Right kidney (tissue), 1 donor: ENCODE measurements at regions not wholly inside any gene's neighbourhood (a gene's known extent, or its start where the extent isn't known, plus 50 kb on each side); places are given as distances from the start of the nearest gene placed in this dataset.
"Not testable (repeated sequence)": the region's sequence is repeated elsewhere in the genome, so short reads cannot be mapped to it uniquely, and the experiment has no call there.

Experiments
- DNase-seq: peaks from one replicate; pipeline ENCODE4 v3.0.0-alpha.2; 2016

DNA sequence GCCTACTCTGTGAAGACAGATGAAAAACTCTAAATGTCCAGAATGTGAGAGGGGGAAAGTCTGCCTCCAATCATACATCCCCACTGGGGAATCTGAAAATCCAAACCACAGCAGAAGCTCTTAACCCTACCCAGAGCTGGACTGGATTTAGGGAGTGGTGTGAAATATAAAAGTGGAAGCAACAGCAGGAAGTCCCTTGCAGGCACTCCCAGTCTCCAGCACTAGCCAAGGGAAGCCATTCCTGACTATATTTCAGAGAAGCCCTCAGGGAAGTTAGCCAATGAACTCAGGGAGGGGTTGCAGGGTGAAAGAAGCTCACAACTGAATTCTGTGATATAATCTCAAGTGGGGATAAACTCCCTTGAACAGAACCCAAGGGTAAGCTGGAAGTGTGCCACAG lies 51.5 kb downstream of the CRPPA start:
- no peak for DNase-seq

DNA sequence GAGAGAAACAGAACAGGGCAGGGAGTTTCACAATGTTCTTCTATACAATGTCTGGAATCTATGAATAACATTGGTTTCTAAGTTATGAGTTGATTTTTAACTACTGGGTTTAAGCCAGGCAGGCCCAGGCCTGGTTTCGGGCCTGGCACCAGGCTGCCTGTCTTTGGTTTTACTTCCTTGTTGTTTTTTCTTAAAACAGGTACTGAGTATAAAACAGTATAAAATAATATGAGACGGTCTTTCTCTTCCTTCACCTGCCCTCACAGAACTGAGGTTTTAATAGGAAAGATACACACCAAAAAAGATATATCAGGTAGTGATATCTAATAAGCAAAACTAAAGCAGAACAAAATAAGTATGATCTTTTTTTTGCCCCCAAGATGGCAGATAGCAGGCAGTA lies 52.0 kb downstream of the CRPPA start:
- not testable (repeated sequence) for DNase-seq

DNA sequence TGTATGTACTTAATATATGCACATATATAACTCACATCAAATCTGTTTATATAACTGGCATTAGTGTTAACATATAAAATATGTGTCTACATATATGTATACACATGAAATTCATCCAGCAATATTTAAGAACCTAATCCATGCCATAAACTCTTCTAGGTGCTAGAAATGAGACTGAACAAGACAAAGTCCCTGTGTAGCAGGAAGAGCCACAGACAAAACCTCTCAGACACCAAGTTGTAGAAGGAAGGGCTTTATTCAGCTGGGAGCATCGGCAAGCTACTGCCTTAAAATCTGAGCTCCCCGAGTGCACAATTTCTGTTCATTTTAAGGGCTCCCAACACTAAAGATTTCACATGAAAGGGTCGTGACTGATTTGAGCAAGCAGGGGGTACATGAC lies 52.5 kb downstream of the CRPPA start:
- DNase-seq, result no peak

DNA sequence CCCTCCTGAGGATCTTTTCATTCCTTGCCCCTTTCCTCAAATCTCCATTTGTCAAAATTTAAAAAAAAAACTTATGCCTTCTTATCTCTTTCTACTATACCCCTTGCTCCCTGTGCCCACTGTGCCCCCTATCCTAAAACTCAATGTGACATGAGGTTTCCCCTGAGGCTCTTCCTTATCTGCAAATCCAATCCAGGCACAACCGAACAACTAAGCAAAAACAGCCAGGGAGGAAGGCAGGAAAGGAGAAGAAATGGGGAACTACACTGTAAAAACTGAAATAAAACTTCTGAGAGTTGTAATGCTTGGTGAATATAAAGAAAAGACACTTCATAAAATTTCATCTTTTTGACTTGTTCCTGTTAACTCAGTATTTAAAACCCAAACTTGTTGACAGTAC lies 54.2 kb downstream of the CRPPA start:
- DNase-seq, result no peak

DNA sequence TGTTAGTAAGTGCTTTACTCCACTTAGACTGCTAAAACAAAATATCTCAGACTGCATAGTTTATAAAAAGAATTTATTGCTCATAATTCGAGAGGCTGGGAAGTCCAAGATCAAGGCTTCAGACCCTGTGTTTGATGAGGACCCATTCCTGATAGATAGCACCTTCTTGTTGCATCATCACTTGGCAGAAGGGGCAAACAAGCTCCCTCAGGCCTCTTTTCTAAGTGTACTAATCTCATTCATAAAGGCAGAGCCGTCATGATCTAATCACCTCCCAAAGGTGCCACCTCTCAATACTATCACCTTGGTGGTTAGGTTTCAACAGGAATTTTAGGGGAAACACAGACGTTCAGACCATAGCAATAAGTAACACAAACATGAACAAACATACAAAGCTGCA lies 55.4 kb downstream of the CRPPA start:
- DNase-seq, result no peak

DNA sequence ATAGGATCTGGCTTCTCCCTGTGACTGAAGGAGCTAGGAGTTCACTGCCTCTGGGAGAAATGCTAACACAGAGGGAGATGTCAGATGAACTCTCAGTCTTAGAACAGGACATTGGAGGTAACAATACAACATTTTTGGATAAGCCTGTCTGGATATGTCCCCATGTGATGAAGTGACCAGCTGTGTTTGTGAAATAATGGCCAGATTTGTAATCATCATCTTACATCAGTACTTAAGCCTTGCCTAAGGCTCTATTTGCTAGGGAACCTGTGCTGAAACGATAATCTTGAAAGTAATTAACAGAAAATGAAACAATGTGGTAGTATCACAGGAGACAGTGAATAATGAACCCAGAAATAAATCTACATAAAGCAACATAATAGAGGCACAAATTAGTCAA lies 56.2 kb downstream of the CRPPA start:
- DNase-seq, result no peak

DNA sequence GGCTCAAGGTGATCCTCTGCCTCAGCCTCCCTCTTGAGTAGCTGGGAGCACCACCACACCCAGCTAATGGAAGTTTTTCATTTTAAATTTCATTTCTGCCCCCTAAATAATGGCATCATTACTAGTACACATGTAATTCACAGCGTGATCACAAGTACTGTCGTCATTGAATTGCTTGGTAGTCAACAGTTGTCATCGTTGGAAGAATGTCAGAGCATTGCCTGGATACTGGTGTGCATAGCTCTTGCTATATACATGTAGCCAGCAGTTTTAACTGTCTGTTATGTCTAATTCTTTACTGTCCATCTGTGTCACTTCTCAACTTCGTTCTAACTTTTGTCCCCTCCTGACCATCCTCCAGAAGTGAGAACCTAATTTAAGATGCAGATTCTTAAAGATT lies 62.1 kb downstream of the CRPPA start:
- no peak for DNase-seq

DNA sequence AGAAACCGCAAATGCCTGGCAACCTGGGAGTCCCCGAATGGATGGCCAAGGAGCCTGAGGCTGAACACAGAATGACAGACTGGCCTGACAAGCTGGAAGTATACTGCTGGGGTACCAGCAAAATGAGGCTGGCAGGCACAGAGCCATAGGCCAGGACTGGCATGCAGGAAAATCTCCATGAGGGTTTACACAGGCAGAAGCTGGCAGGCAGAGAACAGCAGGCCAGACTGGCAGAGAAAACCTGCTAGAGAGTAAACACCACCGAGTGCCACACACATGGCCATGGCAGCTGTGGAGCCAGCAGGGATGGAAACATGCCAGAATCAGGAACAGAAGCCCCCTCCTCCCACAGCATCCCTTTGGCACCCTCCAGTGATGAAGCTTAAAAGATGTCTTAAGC lies 63.4 kb downstream of the CRPPA start:
- DNase-seq, result no peak

DNA sequence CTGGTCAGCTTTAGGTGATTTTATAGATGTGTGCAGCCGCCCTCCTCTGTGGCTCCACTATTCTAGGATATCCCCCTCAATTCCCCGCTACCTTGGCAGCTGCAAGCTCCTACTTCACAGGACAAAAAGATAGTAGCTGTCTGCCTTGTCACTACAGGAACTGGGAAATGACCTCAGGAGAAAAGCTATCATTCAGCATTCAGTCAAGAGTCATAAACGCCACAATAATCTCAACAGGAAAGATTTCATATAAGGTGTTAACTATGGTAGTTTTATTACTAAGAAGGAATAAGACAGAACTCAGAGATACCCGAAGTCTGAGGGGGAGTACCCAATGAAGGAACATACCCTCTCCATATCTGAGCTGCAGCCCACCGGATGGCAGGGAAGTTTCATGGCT lies 63.9 kb downstream of the CRPPA start:
- no peak for DNase-seq

DNA sequence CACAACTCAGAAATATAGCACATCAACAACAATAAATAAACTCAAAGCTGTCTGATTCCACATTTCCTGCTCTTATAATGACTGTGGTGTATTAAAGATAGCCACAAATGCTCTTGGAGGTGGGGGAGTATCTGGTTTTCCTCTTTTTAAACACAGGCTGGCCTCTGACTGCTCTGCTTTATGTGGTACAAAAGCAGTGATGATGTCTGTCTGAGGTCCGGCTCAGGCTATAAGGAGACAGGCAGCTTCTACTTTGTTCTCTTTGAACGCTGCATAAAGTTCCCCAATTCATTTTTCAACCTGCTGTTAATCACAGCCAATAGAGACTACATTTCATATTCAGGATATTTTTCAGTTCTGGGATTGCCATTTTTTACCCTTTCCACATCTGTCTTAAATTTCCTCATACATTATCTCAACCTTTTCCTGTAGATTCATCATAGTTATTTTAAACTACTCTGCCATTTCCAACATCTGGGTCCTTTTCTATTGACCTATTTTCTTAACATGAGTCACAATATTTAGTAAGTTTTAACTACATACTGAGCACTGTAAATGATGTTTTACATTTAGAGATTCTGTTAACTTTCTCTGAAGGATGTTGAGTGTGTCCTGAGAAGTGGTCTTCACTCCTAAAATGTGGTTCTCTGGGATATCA lies 64.9 kb downstream of the CRPPA start:
- DNase-seq, result no peak

DNA sequence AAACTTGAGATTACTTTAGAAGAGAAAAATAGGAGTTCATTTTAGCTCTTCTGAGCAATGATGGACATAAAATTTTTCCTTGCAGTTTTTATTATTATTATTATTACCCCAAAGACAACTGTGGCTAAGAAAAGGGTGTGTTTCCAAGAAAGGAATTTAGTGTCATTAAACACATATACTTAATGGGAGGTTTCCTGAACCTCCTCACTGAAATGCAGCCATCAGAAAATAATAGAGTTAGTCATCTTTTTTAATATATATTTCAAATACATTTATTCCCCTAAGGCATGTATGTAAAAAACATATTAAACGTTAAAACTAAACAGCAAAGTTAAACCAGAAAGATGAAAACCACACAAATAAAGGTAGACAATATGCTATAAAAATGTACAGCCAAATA lies 66.8 kb downstream of the CRPPA start:
- DNase-seq, result no peak

DNA sequence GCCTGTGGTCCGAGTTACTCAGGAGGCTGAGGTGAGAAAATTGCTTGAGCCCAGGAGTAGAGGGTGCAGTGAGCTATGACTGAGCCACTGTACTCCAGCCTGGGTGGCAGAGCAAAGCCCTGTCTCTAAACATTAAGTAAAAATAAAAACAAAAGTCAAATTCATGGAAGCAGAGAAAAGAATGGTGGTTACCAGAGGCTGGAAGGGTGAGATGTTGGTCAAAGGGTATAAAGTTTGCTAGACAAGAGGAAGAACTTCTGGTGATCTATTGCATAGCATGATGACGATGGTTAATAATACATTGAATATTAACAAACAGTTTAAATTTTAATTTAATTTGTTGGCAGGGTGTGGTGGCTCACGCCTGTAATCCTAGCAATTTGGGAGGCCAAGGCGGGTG lies 68.1 kb downstream of the CRPPA start:
- no peak for DNase-seq

DNA sequence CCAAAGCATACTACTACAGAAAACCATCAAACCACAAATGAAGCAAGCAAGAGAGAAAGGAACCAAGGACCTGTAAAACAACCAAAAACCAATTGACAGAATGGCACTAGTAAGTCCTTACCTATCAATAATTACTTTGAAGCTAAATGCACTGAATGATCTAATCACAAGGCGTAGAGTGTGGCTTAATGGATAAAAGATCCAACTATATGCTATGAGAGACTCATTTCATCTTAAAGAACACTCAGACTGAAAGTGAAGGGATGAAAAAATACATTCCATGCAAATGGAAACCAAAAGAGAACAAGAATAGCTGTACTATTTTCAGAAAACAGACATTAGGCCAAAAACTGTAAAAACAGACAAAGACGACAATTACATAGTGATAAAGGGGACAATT lies 70.7 kb downstream of the CRPPA start:
- DNase-seq, result no peak

DNA sequence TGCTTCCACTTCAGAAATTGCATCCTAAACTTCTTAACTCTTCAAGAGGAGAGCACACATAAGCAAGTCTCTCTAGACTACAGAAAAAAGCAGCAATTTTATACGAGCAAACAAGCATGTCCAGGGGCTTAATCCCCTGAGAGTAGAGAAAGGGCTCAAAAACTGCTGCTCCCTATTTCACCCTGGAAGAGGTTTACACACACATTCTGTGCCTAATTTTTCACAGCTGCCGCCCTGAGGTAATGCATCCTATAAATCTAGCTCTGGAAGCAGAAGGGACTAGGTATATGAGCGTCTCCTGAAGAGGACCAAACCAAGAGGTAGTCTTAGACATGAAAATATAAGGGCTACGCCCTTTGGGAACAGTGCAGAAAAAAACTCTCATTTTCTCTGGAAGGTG lies 73.1 kb downstream of the CRPPA start:
- DNase-seq, result no peak

DNA sequence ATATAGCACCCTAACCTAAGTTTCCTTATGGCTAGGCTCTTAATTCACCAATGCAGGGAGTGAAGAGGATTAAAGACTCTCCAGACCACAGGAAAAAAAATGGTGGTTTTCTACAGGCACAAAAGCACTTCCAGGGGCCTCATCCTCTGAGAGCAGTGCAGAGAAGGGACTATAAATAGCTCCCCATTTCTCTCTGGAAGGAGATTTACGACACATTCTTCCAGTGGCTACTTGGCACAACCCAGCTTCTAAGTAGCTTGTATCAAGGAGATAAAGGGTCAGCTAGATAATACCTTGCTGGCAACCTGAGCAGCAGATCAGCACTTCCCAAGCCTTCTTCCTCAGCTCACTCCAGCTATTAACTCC lies 73.5 kb downstream of the CRPPA start:
- DNase-seq, result peak; percentile 8

DNA sequence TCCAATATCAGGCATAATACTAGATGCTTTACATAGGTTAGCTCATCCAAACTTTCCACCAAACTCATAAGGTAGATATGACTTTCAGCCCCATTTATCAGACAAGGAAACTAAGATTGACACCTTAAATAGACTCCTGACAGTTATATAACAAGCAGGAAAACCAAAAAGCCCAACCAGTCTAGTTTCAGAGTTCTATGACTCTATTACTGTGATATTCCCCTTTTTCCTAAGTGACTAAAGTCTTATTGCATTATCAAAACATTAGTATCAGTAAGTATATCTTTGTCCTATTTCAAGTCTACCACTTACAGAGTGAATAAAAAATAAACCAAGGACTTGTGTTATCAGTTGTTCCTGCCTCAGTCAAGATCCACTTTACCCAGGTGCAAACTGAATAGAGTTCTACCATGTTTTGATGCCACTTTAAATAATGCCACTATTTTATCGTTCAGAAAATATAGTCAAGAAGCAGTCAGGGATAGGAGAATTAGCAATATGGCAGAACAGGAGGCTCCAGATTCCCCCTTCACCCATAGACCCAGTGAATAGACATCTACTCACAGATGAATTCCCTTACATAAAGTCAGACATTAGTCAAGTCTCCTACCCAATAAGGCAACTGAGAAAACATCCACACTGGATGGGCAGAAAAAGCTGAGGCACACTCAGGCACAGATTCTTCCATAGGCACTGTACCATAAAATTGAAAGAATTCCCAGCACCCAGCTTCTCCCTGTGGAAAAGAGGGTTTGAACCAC lies 74.1 kb downstream of the CRPPA start:
- no peak for DNase-seq

DNA sequence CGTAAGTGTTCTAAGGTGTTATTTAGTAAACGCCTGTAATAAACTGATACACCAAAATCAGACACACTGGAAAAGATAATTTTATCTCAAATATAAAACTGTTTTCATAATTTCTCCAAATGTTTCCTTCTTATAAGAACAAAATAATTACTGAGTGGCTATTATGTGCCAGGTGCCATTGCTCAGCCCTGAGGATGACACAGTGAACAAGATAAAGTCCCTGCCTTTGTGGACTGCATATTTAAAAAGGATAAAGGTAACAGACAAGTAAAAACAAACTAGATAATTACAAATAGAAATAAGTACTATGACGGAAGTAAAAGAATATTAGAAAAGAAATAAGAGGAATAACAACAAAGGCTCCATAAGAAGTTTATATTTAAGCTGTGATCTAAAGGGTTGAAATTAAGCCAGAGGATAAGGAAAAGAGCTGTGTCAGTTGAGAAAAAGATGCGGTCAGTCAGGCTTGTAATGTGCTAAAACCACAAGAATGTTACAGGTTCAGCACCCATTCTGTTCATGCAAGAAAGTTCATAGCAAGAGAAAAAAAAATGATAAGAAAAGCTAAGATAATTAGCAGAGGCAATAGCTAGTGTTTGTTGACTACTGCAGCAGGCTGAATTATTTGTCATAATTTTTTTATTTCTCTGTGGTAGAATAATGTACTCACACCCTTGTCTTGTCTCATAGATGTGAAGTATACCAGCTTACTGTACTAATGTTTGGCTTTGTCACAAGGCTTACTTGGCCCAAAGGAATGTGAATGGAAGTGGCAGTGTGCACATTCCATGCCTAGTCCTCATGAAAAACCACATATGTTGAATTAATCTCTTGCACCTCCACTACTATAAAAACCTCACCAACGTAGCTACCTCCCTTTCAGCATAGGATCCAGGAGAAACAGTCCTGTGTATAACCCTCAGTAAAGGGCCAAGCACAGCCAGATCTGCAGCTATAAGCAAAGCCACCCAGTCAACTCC lies 75.1 kb downstream of the CRPPA start:
- peak; percentile 11 for DNase-seq

DNA sequence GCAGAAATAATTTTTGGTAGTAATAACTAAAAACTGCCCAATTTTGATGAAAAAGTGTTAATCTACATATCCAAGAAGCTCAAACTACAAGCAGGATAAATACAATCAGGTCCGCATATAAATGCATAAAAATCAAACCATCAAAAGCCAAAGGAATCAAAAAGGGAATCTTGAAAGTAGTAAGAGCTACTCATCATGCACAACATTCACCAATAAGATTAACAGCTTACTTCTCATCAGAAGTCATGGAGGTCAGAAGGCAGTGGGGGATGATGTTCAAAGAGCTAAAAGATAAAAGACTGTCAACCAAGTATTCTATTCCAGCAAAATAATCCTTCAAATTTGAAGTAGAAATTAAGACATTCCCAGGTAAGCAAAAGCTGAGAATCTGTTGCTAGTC lies 76.4 kb downstream of the CRPPA start:
- DNase-seq, result no peak

DNA sequence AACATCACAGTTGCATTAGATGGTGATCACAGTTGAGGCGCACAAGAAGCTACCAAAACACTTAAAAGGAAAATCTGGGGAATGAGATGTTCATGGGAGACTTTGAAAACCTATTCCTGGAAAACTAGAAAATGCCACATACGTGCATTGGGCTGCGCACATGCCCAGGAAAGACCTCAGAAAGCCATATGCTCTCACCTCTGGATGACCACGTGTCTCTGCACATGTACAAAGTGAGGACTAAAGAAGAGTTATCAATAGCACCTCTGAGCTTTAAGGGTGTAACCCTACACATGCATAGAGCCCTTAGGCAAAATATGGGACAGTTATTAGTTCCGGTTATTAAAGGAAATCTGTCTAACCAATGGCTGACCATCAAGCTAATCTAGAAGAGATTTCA lies 77.7 kb downstream of the CRPPA start:
- no peak for DNase-seq

DNA sequence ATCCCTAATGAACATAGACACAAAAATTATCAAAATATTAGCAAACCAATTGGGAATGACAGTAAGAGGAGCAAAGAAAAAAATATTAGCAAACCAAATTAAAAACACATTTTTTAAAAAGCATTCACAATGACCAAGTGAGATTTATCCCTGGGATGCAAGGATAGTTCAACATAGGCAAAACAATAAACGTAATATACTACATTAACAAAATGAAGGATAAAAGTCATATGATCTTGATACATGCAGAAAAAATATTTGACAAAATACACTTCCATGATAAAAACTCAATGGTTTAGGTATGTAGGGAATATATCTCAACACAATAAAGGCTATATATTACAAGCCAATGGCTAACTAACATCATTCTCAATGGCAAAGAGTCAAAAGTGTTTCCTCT lies 83.3 kb downstream of the CRPPA start:
- DNase-seq, result no peak

DNA sequence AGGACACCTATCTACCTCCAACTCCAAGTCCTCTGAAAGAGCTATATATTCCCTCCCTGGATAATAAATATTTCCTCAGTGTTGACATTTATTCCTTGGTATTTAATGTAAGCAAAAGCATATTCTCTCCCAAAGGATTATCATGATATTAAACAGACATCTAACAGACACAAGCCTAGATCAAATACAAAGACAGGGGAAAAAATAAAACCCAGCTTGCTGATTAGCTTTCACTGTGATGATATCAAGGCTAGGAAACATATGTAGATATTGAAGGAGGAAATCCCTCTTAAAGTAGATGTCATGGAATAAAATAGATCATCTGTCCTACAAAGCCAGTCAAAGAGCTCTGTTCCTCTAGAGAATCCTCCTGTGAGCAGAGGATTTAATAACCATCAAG lies 95.2 kb downstream of the CRPPA start:
- no peak for DNase-seq

DNA sequence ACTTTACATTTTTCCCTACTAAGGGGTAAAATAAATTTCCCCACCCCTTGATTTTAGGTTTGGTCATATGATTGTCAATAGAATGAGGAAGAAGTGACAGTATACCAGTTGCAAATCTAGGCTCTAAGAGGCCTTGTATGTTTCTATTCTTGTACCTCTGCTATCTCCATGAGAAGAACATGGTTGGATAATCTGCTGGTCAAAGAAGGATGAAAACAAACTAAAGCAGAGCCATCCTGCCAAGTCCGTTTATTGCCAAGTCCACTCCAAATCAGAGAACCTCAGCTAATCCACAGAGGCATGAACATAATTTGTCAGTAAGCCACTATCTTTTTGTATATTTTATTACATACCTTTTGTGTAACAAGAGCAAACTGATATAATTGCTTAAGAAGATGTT lies 98.0 kb downstream of the CRPPA start:
- DNase-seq, result no peak

DNA sequence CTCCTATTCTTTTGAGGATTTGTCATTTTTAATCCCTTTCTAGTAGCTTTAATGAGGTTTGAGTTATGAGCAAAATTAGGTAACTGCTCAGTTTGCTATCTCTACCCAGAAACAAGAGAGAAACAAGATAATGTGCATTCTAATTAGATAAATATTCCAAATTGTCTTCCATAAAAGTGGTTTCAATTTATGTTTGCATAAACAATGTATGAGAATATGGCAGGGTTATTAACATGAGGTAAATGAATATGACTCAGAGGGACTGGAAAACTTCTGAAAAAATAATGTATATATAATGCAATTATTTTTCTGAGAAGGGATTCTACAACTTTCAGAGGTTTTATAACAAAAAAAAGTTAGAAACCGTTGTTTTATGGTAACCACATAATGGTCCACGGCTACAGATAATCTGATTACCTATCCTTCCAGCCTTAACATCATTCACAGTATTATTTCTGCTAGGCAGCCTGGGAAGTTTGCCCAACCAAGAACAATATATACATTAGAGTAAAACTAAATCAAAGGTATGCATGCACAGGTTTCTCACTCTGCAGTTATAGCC lies 101.2 kb downstream of the CRPPA start:
- DNase-seq, result no peak
